ENCODE measurements at regions not wholly inside any gene's neighbourhood (a gene's known extent, or its start where the extent isn't known, plus 50 kb on each side); places are given as distances from the start of the nearest gene placed in this dataset.

DNA sequence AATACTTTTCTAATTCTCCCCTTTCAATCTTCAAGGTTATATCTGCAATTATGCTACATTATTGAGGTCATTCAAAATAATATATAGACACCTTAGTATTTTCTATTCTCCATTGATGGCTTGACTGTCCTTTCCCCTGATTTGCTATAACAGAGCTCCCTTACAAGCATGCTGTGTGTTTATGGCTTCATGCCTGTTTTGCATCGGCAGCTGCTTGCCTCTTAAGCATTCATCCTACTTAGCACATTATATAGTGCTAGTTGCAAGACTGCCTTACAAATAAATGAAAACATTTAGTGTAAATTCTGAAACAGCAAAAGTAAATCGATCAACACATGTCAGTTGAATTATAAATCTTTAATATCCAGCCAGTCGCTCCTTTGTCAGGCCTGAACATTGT lies 476.2 kb upstream of the POU3F2 start:
- DNase-seq (ENCODE audit: low spot score) = no peak
- TF ChIP-seq, protein P1, sequence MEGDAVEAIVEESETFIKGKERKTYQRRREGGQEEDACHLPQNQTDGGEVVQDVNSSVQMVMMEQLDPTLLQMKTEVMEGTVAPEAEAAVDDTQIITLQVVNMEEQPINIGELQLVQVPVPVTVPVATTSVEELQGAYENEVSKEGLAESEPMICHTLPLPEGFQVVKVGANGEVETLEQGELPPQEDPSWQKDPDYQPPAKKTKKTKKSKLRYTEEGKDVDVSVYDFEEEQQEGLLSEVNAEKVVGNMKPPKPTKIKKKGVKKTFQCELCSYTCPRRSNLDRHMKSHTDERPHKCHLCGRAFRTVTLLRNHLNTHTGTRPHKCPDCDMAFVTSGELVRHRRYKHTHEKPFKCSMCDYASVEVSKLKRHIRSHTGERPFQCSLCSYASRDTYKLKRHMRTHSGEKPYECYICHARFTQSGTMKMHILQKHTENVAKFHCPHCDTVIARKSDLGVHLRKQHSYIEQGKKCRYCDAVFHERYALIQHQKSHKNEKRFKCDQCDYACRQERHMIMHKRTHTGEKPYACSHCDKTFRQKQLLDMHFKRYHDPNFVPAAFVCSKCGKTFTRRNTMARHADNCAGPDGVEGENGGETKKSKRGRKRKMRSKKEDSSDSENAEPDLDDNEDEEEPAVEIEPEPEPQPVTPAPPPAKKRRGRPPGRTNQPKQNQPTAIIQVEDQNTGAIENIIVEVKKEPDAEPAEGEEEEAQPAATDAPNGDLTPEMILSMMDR (IDR thresholded peaks at IDR 0.05; ENCODE audit: extremely low read depth, insufficient read depth, missing control alignments) = no peak
- in situ Hi-C loops (cut with MboI; ENCODE audit: low pct_unique_long_range_greater_than_20kb, low sequenced_read_pairs, unreplicated experiment) = no loop called here

DNA sequence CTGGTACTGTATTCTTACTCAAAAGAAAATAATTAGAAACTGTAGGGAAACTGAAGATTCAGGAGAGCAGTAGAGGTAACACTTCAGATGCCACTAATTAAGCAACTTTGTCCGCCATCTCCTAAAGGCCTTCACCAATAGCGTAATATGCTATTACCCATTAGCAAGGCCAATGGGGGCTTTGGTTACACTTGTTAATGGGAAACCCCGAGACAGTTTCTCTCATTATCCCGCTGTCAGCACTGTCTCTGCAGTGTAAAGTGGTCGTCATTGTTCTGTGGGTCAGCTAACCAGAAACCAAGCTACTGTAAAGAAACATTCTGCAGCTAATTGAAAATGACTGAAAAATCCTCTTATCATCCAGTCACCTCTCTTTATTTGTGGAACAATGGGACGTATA lies 468.0 kb upstream of the POU3F2 start:
- TF ChIP-seq, protein P1 (IDR thresholded peaks at IDR 0.05; ENCODE audit: extremely low read depth, insufficient read depth, missing control alignments) = no peak
- in situ Hi-C loops (cut with MboI; ENCODE audit: low pct_unique_long_range_greater_than_20kb, low sequenced_read_pairs, unreplicated experiment) = no loop called here
- DNase-seq (ENCODE audit: low spot score) = no peak

DNA sequence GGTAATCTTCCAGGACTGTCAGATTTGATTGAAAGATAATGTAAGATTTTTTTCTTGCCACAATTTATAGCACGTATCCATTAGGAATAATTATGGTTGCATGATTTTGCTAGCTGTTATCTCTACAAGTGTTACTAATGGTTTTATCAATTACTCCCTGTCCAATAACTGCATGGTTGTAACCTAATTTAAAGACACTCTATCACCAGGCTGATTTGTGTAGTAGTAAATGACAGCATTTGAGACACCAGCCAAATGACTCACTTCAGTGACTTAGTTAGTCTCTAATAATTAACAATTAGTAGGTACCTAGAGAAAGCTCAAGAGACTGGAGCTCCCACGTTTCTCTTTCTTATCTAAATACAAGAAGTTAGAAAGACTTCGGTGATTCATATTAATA lies 453.8 kb upstream of the POU3F2 start:
- TF ChIP-seq, protein P1 (IDR thresholded peaks at IDR 0.05; ENCODE audit: extremely low read depth, insufficient read depth, missing control alignments) = no peak
- in situ Hi-C loops (cut with MboI; ENCODE audit: low pct_unique_long_range_greater_than_20kb, low sequenced_read_pairs, unreplicated experiment) = no loop called here
- DNase-seq (ENCODE audit: low spot score) = no peak

DNA sequence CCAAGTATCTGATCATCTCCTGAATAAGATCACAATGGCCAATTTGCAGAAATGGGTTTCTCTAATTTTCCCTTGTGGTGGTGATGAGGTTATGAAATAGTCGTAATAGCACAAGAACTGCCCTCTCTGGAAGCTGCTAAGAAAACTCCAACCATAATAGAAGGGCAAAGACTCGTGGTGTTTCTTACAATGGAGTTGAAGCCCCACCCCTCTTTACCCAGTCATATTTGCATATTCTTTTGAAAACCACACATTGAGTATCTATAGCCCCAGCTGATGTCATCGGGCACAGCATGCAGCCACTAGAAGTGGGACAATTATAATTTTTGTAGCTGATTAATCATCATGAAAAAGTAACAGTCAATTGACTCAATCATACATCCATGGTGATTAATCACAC lies 452.1 kb upstream of the POU3F2 start:
- DNase-seq (ENCODE audit: low spot score) = no peak
- TF ChIP-seq, protein P1 (IDR thresholded peaks at IDR 0.05; ENCODE audit: extremely low read depth, insufficient read depth, missing control alignments) = no peak
- in situ Hi-C loops (cut with MboI; ENCODE audit: low pct_unique_long_range_greater_than_20kb, low sequenced_read_pairs, unreplicated experiment) = no loop called here

DNA sequence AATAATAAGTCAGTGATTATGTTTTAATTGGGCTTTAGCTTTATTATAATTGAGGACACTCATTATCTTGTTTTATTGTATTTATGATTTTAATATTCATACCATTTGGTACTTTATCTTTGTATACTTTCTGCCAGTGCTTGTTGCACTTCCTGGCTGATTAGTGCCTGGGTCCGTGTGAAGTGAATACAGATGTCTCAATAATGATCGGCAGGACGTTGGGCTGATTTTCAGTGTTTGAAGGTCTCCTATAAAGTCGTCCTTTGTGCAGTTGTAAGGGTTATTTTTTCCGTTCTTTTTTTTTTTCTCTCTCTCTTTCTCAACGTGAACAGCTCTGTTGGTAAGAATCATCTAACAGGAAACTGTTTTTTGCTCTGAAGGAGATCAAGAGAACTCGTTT lies 450.0 kb upstream of the POU3F2 start:
- in situ Hi-C loops (cut with MboI; ENCODE audit: low pct_unique_long_range_greater_than_20kb, low sequenced_read_pairs, unreplicated experiment) = no loop called here

DNA sequence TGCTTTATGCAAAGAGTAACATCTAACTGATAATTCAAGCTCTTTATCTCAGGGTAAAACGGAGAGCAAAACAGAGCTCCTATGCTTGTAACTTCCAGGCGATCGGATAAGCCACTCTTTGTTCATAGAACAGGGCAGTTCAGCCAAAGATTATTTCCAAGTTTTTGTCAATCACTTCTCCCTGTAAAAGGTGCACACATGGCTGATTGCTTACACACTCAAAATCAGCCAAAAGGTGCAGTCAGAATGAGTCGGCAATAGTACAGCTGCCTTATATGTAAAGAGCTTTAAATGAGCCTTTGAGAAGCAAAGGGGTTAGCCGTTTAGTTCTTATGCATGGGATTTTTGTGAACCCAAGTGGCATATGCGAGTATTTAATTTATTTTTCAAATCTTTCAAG lies 449.6 kb upstream of the POU3F2 start:
- in situ Hi-C loops (cut with MboI; ENCODE audit: low pct_unique_long_range_greater_than_20kb, low sequenced_read_pairs, unreplicated experiment) = no loop called here
- TF ChIP-seq, protein P1 (IDR thresholded peaks at IDR 0.05; ENCODE audit: extremely low read depth, insufficient read depth, missing control alignments) = no peak
- DNase-seq (ENCODE audit: low spot score) = no peak

More for the DNA sequence above, 450.0 kb upstream of the POU3F2 start:
- no peak for DNase-seq (ENCODE audit: low spot score)
- TF ChIP-seq, protein P1 (IDR thresholded peaks at IDR 0.05; ENCODE audit: extremely low read depth, insufficient read depth, missing control alignments) = no peak

DNA sequence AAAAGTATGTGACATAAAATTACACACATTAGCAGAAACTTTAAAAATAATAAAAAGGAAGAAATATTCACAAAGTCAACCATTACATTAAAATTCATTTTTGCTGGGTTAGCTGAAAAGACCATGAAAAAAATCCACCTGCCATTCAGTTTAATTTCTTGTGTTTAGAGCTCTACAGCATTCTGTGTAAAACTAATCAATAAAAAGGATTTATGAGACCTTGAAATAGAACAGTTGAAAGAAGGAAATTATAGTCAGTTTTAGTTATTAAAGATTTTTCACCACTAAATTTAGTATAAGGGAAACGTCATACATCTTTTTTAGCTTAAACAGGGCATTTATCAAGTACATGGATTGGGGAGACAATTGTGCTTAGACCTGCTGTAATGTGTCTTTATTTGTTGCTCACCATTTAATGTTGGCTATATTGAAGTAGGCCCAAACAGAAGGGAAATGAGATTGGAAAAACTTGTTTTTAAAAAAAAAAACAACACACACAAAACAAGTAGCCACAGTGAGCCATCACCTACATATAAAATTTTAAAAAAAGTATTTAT lies 438.7 kb upstream of the POU3F2 start:
- no peak for DNase-seq (ENCODE audit: low spot score)
- in situ Hi-C loops (cut with MboI; ENCODE audit: low pct_unique_long_range_greater_than_20kb, low sequenced_read_pairs, unreplicated experiment) = no loop called here
- TF ChIP-seq, protein P1 (IDR thresholded peaks at IDR 0.05; ENCODE audit: extremely low read depth, insufficient read depth, missing control alignments) = no peak

All from GM13977 (cell line).